GM12878 (cell line): ENCODE measurements at regions not wholly inside any gene's neighbourhood (a gene's known extent, or its start where the extent isn't known, plus 50 kb on each side); places are given as distances from the start of the nearest gene placed in this dataset.

Experiments used
- BCL11A ChIP-seq: IDR thresholded peaks from 2 replicates; pipeline ENCODE4 v1.6.1; 2011; ENCODE audit warnings: low read depth, low read length
- CBX5 ChIP-seq: sonication (generic); IDR thresholded peaks from 2 replicates; pipeline ENCODE4 v1.6.1; 2016; ENCODE audit warnings: low read depth, moderate library complexity, mild to moderate bottlenecking, inconsistent platforms
- EZH2 ChIP-seq: IDR thresholded peaks from 2 replicates; pipeline ENCODE4 v1.6.1; 2012; ENCODE audit warnings: low read depth, mild to moderate bottlenecking, control low read depth, inconsistent platforms, low read length, borderline replicate concordance; ENCODE audit not compliant: control insufficient read depth
- FOXM1 ChIP-seq: IDR thresholded peaks from 2 replicates; pipeline ENCODE4 v1.6.1; 2012; ENCODE audit warnings: low read depth, mild to moderate bottlenecking, inconsistent platforms, low read length, moderate library complexity
- RAD51 ChIP-seq: fragments of 450-650 bp; IDR thresholded peaks from 2 replicates; pipeline ENCODE4 v1.6.1; 2016; ENCODE audit warnings: moderate library complexity, mild to moderate bottlenecking, inconsistent platforms
- RCOR1 ChIP-seq: conservative IDR thresholded peaks from 2 replicates; pipeline ENCODE4 v1.6.1; 2012; ENCODE audit warnings: low read depth, low read length, improper control_type of control experiment
- RELA ChIP-seq: fragments of 450-650 bp; IDR thresholded peaks from 2 replicates; pipeline ENCODE4 v1.8.0; 2014; ENCODE audit warnings: borderline replicate concordance; ENCODE audit not compliant: partially characterized antibody
- SUZ12 ChIP-seq: fragments of 200-600 bp; sonication (generic); IDR thresholded peaks from one replicate; pipeline ENCODE4 v1.6.1; 2018; ENCODE audit warnings: antibody characterized with exemption, mild to moderate bottlenecking; ENCODE audit not compliant: unreplicated experiment
- TCF3 ChIP-seq: IDR thresholded peaks from 2 replicates; pipeline ENCODE4 v1.6.1; 2012; ENCODE audit warnings: low read depth, mild to moderate bottlenecking, low read length, borderline replicate concordance; ENCODE audit not compliant: insufficient read depth
- ZZZ3 ChIP-seq: IDR thresholded peaks from 2 replicates; pipeline ENCODE4 v1.6.1; 2011; ENCODE audit warnings: low read depth; ENCODE audit not compliant: control insufficient read depth, insufficient read length
- TF ChIP-seq, protein P1 (sequence below), 3 experiments: IDR thresholded peaks in 2 of 3; conservative IDR thresholded peaks in 1 of 3; 2 replicates each; pipeline ENCODE4 v1.5.1; 2011; ENCODE audit warnings: low read depth in 3 of 3, low read length in 3 of 3, mild to moderate bottlenecking in 3 of 3, control low read depth in 2 of 3, moderate library complexity in 2 of 3, inconsistent platforms in 1 of 3, mixed read lengths in 1 of 3; ENCODE audit not compliant: control insufficient read depth in 2 of 3, insufficient read depth in 1 of 3; ENCODE audit errors: extremely low read depth in 1 of 3
- TF ChIP-seq, protein P2 (sequence below): fragments of 450-650 bp; IDR thresholded peaks from 2 replicates; pipeline ENCODE4 v1.6.1; 2017; ENCODE audit warnings: mild to moderate bottlenecking, moderate library complexity

DNA sequence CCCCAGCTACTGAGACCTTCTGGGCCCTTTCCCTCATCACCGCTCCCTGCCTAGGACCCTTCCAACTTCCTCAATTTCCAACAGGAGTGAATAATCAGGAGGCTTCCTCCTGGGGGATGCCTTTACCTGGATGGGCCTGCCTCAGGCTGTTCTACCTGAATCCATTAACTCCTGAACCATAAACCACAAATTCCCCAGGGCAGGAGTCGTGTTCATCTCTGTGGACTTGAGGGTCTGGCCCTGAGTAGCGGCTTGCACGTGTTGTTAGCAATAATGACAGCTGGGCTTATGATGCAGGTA, 105.1 kb upstream of the GPR26 start:
- TF ChIP-seq BCL11A (no peak), CBX5 (no peak), ZZZ3 (no peak), TCF3 (no peak), RELA (no peak), RAD51 (no peak), FOXM1 (no peak), SUZ12 (no peak), RCOR1 (no peak), EZH2 (no peak)
- TF ChIP-seq, protein P1, sequence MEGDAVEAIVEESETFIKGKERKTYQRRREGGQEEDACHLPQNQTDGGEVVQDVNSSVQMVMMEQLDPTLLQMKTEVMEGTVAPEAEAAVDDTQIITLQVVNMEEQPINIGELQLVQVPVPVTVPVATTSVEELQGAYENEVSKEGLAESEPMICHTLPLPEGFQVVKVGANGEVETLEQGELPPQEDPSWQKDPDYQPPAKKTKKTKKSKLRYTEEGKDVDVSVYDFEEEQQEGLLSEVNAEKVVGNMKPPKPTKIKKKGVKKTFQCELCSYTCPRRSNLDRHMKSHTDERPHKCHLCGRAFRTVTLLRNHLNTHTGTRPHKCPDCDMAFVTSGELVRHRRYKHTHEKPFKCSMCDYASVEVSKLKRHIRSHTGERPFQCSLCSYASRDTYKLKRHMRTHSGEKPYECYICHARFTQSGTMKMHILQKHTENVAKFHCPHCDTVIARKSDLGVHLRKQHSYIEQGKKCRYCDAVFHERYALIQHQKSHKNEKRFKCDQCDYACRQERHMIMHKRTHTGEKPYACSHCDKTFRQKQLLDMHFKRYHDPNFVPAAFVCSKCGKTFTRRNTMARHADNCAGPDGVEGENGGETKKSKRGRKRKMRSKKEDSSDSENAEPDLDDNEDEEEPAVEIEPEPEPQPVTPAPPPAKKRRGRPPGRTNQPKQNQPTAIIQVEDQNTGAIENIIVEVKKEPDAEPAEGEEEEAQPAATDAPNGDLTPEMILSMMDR (IDR thresholded peaks at IDR 0.05 in 2 of 3, conservative IDR thresholded peaks at IDR 0.05 in 1 of 3; ENCODE audit: control insufficient read depth in 2 of 3, extremely low read depth in 1 of 3, insufficient read depth in 1 of 3, low read depth in 3 of 3, low read length in 3 of 3): no peak
- TF ChIP-seq, protein P2, sequence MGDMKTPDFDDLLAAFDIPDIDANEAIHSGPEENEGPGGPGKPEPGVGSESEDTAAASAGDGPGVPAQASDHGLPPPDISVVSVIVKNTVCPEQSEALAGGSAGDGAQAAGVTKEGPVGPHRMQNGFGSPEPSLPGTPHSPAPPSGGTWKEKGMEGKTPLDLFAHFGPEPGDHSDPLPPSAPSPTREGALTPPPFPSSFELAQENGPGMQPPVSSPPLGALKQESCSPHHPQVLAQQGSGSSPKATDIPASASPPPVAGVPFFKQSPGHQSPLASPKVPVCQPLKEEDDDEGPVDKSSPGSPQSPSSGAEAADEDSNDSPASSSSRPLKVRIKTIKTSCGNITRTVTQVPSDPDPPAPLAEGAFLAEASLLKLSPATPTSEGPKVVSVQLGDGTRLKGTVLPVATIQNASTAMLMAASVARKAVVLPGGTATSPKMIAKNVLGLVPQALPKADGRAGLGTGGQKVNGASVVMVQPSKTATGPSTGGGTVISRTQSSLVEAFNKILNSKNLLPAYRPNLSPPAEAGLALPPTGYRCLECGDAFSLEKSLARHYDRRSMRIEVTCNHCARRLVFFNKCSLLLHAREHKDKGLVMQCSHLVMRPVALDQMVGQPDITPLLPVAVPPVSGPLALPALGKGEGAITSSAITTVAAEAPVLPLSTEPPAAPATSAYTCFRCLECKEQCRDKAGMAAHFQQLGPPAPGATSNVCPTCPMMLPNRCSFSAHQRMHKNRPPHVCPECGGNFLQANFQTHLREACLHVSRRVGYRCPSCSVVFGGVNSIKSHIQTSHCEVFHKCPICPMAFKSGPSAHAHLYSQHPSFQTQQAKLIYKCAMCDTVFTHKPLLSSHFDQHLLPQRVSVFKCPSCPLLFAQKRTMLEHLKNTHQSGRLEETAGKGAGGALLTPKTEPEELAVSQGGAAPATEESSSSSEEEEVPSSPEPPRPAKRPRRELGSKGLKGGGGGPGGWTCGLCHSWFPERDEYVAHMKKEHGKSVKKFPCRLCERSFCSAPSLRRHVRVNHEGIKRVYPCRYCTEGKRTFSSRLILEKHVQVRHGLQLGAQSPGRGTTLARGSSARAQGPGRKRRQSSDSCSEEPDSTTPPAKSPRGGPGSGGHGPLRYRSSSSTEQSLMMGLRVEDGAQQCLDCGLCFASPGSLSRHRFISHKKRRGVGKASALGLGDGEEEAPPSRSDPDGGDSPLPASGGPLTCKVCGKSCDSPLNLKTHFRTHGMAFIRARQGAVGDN: no peak
